GM12875 (cell line): ENCODE measurements at regions not wholly inside any gene's neighbourhood (a gene's known extent, or its start where the extent isn't known, plus 50 kb on each side); places are given as distances from the start of the nearest gene placed in this dataset.

ENCODE experiments used
- H3K4me3 ChIP-seq: one replicate; pipeline ENCODE4 v1.5.1; 2011; ENCODE audit warnings: low read depth, low read length, control low read depth
- TF ChIP-seq, protein P1 (sequence below): IDR thresholded peaks from 2 replicates; pipeline ENCODE4 v1.5.1; 2011; ENCODE audit warnings: low read depth, mild to moderate bottlenecking, control low read depth, inconsistent platforms, low read length, moderate library complexity, borderline replicate concordance; ENCODE audit not compliant: insufficient read depth

DNA sequence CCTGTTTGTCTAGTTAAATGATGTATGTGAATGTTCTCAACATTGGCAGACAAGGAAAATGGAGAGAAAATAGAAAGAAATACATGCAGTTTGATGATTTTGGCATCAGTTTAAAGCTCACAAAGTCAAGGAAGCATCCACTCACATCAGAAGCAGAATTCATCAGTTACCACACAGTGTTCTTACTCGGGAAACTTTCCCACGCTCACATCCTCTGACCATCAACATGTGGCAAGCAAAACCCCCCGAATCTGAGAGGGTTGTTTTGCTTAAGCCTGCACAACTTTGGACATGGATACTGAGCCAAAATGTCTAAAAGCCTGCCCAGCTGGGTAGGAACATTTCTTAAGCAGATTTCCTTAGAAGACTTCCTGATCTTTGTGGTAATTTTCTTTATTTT, 407.6 kb downstream of the ANKRD50 start:
- TF ChIP-seq, protein P1, sequence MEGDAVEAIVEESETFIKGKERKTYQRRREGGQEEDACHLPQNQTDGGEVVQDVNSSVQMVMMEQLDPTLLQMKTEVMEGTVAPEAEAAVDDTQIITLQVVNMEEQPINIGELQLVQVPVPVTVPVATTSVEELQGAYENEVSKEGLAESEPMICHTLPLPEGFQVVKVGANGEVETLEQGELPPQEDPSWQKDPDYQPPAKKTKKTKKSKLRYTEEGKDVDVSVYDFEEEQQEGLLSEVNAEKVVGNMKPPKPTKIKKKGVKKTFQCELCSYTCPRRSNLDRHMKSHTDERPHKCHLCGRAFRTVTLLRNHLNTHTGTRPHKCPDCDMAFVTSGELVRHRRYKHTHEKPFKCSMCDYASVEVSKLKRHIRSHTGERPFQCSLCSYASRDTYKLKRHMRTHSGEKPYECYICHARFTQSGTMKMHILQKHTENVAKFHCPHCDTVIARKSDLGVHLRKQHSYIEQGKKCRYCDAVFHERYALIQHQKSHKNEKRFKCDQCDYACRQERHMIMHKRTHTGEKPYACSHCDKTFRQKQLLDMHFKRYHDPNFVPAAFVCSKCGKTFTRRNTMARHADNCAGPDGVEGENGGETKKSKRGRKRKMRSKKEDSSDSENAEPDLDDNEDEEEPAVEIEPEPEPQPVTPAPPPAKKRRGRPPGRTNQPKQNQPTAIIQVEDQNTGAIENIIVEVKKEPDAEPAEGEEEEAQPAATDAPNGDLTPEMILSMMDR, result no peak
- no peak overlapping the region for H3K4me3 ChIP-seq

DNA sequence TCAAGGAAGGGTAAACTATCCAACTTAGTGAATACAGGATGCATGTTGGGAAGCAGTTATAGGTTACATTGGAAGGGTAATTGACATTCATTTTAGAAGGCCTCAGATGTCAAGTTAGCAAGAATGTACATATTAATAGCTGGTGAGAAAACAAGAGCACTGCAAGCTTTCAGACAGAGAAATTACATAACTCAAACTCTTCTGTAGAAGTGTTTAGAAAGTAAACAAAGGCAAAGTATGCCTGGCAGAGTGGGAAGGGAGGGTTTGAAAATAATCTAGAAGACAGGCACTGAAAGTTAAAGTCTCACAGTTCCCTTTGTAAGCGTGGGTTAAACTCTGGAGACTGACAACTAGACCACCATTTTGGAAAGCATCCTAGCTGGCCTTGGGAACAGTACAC, 406.2 kb downstream of the ANKRD50 start:
- TF ChIP-seq, protein P1, result no peak
- H3K4me3 ChIP-seq, result no peak overlapping the region

DNA sequence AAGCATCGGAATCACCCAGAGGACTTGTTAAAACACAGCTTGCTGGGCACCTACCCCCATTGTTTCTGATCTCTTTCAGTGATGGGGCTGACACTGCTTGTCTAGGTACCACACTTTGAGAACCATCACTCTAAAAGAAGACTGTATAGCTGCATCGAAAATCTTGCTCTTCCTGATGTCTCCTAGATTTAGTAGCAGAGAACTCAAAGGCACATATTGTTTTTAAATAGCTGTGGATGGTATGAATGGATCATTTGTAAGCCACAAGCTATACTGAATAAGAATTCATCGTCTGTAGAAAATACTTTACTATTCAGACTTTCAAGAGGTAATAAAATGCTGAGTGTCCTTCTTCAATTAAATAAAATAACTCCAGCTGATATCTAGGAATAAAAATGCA, 405.4 kb downstream of the ANKRD50 start:
- no peak overlapping the region for H3K4me3 ChIP-seq
- TF ChIP-seq, protein P1, result no peak

DNA sequence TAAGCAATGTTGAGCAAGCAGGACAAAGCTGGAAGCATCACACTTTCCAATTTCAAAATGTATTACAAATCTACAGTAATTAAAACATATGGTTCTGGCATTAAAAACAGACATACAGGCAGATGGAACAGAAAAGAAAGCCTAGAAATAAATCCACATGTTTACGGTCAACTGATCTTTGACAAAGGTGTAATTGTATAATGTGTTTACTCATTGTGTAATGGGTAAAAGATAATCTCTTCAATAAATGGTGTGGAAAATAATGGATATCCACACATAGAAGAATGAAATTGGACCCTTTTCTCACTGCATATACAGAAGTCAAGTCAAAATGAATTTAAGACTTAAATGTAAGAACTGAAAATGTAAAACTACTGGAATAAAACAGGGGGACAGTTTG, 394.2 kb downstream of the ANKRD50 start:
- TF ChIP-seq, protein P1, result no peak
- H3K4me3 ChIP-seq, result no peak overlapping the region

DNA sequence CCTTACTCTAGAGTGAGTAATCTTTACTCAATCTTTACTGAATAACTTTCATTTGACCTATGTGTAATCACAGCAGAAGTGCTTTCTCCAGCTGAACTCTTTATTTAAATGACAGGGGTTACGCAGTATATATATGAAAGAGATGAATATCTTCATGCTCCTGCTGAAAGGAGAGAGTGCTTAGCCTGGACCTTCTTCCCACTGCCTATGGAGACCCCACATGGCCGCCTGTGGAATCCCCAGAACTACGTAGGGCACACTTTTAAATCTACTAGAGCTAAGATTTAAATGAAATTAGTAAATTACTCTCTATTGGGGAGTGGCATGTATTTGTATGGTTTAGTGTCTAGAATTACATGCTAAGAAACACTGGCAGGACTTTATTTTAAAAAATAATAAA, 391.2 kb downstream of the ANKRD50 start:
- TF ChIP-seq, protein P1, result no peak
- H3K4me3 ChIP-seq, result no peak overlapping the region

DNA sequence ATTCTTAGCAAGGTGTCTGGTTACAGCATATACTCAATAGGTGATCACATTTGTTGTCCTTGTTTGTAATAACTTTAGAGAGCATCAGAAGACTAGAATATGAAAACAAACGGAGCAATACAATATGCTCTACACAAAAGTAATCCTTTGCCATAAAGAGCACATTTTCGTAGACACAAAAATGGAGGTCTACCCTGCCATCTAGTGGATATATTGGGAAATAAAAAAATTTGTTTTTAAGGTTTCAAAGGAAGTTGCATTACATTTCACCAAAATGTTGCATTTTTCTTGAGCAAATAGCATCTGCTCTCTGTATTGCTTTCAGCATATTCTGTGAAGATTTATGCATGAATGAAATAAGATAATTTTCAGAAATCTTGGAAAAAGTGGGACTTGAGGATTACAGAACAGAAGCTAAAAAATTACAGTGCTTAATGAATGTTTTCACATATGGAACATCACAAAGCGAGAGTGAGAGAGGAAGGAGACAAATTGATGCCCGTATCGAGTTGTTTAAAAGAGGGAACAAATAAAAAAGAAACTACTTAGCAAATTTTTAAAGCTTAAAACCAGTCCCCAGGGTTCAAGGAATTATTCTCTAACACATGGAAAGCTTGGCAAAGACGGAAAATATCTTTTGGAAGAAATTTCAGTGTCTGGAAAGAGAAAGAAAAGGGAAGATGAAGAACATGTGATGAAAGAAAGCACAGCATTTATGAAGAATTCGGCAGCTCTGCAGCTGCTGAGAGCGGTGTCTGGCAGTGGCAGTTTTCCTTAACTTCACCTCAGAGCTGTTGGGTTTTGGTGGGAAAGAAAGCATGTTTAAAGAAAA, 390.1 kb downstream of the ANKRD50 start:
- no peak overlapping the region for H3K4me3 ChIP-seq
- TF ChIP-seq, protein P1, result peak; percentile 25; the same call in 1 of the 2 replicates

DNA sequence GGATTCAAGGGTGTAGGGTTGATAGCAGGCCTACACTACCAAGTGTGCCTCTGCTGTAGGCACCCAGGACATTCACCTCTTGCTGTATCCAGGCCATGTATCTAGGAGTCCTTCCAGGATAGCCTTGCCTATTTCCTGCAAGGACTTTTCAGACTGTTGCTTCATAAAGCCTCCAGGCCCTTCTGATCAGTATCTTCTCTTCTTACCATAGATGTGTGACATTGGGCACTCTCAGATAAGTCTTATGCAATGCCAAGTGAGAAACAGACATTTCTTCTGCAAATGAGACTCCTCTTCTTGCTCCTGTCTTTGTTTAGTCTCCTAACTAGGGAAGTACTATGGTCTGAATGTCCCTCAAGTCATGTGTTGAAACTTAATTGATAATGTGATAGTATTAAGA, 386.8 kb downstream of the ANKRD50 start:
- TF ChIP-seq, protein P1, result no peak
- no peak overlapping the region for H3K4me3 ChIP-seq
